ENCODE measurements at regions not wholly inside any gene's neighbourhood (a gene's known extent, or its start where the extent isn't known, plus 50 kb on each side); places are given as distances from the start of the nearest gene placed in this dataset.
A peak's percentile ranks its signal among the peaks of the same experiment; 100 is the strongest.

GRCh38 chrX:25805744-25806143, 332.4 kb upstream of the MAGEB18 start:
- H3K4me1 ChIP-seq (ENCODE audit: control insufficient read depth, insufficient read depth, low read length, unreplicated experiment) = no peaks in the 10 kb centered on the region
- no peak overlapping the region for H3K4me3 ChIP-seq (ENCODE audit: low read depth, low read length)
- H3K27me3 ChIP-seq (ENCODE audit: insufficient read depth, low read length) = no peaks in the 10 kb centered on the region
- H3K36me3 ChIP-seq (ENCODE audit: insufficient read depth, low read length) = no peaks in the 10 kb centered on the region
- no peak overlapping the region for H3K27ac ChIP-seq (ENCODE audit: low read depth, low read length)
- no peaks in the 10 kb centered on the region for H3K79me2 ChIP-seq (ENCODE audit: control insufficient read depth, insufficient read depth, low read length, unreplicated experiment)
- H2AFZ ChIP-seq (ENCODE audit: low read length, unreplicated experiment) = no peak overlapping the region

GRCh38 chrX:25807022-25807421, 331.1 kb upstream of the MAGEB18 start:
- H3K27ac ChIP-seq (ENCODE audit: low read depth, low read length) = no peak overlapping the region
- no peaks in the 10 kb centered on the region for H3K36me3 ChIP-seq (ENCODE audit: insufficient read depth, low read length)
- no peak overlapping the region for H3K4me3 ChIP-seq (ENCODE audit: low read depth, low read length)
- H3K4me1 ChIP-seq (ENCODE audit: control insufficient read depth, insufficient read depth, low read length, unreplicated experiment) = no peaks in the 10 kb centered on the region
- H2AFZ ChIP-seq (ENCODE audit: low read length, unreplicated experiment) = no peak overlapping the region
- no peaks in the 10 kb centered on the region for H3K27me3 ChIP-seq (ENCODE audit: insufficient read depth, low read length)
- H3K79me2 ChIP-seq (ENCODE audit: control insufficient read depth, insufficient read depth, low read length, unreplicated experiment) = no peaks in the 10 kb centered on the region

DNA sequence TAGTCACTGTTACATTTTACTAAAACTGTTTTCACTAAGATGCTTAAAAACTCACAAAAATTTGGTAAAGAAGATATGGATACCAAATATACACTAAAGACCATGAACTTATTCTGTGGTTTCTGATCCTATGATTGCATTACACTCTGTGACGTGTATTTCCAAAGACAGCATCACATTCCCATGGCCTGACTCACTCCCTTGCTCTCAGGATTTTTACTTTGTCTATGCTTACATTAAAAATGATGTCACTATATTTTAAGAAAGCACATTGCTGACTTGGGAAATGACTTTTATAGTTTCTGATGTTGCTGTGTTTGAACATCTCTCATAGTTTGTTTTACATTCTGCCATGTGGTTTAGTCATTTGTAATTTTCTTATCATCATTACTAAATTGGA, 327.9 kb upstream of the MAGEB18 start:
- Histone ChIP-seq H2AFZ (ENCODE audit: low read length, unreplicated experiment) (no peak overlapping the region), H3K4me3 (ENCODE audit: low read depth, low read length) (no peak overlapping the region), H3K36me3 (ENCODE audit: insufficient read depth, low read length) (no peaks in the 10 kb centered on the region), H3K79me2 (ENCODE audit: control insufficient read depth, insufficient read depth, low read length, unreplicated experiment) (no peaks in the 10 kb centered on the region), H3K27ac (ENCODE audit: low read depth, low read length) (no peak overlapping the region), H3K27me3 (ENCODE audit: insufficient read depth, low read length) (no peaks in the 10 kb centered on the region), H3K4me1 (ENCODE audit: control insufficient read depth, insufficient read depth, low read length, unreplicated experiment) (no peaks in the 10 kb centered on the region)

DNA sequence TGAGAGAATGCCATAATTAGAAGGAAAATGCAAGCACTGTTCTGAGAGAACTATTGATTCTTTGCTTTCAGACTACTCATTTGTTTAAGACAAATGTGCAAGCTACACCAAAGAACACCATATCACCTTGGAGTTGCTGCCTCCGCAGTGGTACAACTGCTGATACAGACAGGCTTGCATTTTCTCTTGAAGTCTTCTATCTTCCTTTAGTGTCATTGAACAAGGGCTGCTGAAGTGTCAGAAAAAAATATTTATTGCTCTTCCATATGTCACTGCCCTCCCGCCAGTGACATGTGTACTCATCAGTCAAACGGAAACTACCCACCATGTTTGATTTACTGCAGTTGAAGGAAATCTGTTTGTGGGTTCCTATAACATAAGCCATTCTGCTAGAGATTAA, 318.3 kb upstream of the MAGEB18 start:
- Histone ChIP-seq H2AFZ (ENCODE audit: low read length, unreplicated experiment) (no peak overlapping the region), H3K36me3 (ENCODE audit: insufficient read depth, low read length) (no peaks in the 10 kb centered on the region), H3K27ac (ENCODE audit: low read depth, low read length) (no peak overlapping the region), H3K27me3 (ENCODE audit: insufficient read depth, low read length) (no peaks in the 10 kb centered on the region), H3K4me3 (ENCODE audit: low read depth, low read length) (no peak overlapping the region), H3K79me2 (ENCODE audit: control insufficient read depth, insufficient read depth, low read length, unreplicated experiment) (no peaks in the 10 kb centered on the region), H3K4me1 (ENCODE audit: control insufficient read depth, insufficient read depth, low read length, unreplicated experiment) (no peaks in the 10 kb centered on the region)

DNA sequence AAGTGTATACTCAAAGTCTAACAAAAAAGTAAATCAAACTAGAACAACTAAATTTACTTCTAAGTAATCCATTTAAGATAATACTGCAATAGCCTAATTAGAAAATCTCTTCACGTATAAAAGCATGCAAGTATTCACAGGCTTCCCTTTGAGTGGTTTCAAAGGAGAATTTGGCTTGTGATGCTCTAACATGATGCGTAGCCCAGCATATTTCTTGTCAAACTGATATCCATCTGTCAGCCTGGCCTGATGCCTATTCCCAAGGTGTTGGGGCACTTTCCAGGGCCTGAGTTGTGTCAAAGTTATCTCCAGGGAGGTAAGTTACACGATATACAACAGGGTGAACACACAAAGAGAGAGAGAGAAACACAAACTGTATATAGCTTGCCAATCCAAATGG, 287.0 kb upstream of the MAGEB18 start:
- Histone ChIP-seq H3K79me2 (ENCODE audit: control insufficient read depth, insufficient read depth, low read length, unreplicated experiment) (no peaks in the 10 kb centered on the region), H3K4me1 (ENCODE audit: control insufficient read depth, insufficient read depth, low read length, unreplicated experiment) (no peaks in the 10 kb centered on the region), H3K36me3 (ENCODE audit: insufficient read depth, low read length) (no peaks in the 10 kb centered on the region), H3K27ac (ENCODE audit: low read depth, low read length) (no peak overlapping the region), H3K27me3 (ENCODE audit: insufficient read depth, low read length) (no peaks in the 10 kb centered on the region), H3K4me3 (ENCODE audit: low read depth, low read length) (no peak overlapping the region), H2AFZ (ENCODE audit: low read length, unreplicated experiment) (no peak overlapping the region)

GRCh38 chrX:25853002-25853479, 285.1 kb upstream of the MAGEB18 start:
- Histone ChIP-seq H3K27ac (ENCODE audit: low read depth, low read length) (no peak overlapping the region), H3K4me3 (ENCODE audit: low read depth, low read length) (no peak overlapping the region), H3K4me1 (ENCODE audit: control insufficient read depth, insufficient read depth, low read length, unreplicated experiment) (no peaks in the 10 kb centered on the region), H3K79me2 (ENCODE audit: control insufficient read depth, insufficient read depth, low read length, unreplicated experiment) (no peaks in the 10 kb centered on the region), H3K27me3 (ENCODE audit: insufficient read depth, low read length) (no peaks in the 10 kb centered on the region), H3K36me3 (ENCODE audit: insufficient read depth, low read length) (no peaks in the 10 kb centered on the region), H2AFZ (ENCODE audit: low read length, unreplicated experiment) (no peak overlapping the region)

DNA sequence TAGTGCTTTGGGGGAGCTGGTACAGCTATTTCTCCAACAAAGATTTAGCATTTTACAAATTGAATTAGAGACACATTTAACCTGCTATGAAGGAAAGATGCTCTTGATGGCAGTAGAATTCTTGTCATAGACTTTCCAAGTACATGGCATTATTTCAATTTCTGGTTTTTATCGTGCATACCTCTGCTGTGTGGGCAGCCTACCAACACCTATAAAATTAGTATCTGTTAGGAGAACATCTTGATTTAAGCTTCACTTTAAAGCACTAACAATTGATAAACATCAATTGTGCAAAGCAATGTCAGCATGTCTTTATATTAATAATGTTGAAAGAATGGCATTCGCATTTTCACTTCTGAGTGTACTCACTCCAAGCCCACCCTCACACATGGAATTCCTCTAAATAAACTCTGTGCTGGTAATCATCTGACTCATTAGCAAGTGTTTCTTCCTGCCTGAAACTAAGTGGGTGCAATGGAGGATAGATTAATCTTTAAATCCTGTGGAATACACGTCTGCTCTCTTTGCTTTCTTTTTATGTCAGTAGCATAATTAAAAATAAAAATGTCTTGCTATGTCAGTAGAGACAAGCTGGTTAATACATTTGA, 279.8 kb upstream of the MAGEB18 start:
- Histone ChIP-seq H3K4me3 (ENCODE audit: low read depth, low read length) (no peak overlapping the region), H2AFZ (ENCODE audit: low read length, unreplicated experiment) (no peak overlapping the region), H3K4me1 (ENCODE audit: control insufficient read depth, insufficient read depth, low read length, unreplicated experiment) (no peaks in the 10 kb centered on the region), H3K27me3 (ENCODE audit: insufficient read depth, low read length) (no peaks in the 10 kb centered on the region), H3K36me3 (ENCODE audit: insufficient read depth, low read length) (no peaks in the 10 kb centered on the region), H3K79me2 (ENCODE audit: control insufficient read depth, insufficient read depth, low read length, unreplicated experiment) (no peaks in the 10 kb centered on the region), H3K27ac (ENCODE audit: low read depth, low read length) (no peak overlapping the region)

DNA sequence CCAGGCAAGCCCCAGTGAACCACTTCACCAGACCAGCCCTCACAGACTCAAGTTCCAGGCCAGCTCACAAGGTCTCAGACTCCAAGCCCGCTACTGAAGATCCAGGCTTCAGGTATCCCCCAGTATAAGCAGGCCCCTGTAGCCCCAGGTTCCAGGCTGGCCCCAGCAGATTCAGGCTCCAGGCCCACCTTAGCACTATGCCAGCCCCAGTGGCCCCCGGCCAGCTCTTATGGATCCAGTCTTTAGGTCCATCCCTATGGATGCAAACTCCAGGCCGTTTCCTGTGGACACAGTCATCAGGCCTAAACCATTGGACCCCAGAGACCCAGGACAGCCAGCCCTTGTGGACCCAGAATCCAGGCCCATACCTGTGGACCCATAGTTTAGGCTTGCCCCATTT, 277.8 kb upstream of the MAGEB18 start:
- no peaks in the 10 kb centered on the region for H3K27me3 ChIP-seq (ENCODE audit: insufficient read depth, low read length)
- H3K4me1 ChIP-seq (ENCODE audit: control insufficient read depth, insufficient read depth, low read length, unreplicated experiment) = no peaks in the 10 kb centered on the region
- H3K36me3 ChIP-seq (ENCODE audit: insufficient read depth, low read length) = no peaks in the 10 kb centered on the region
- no peak overlapping the region for H3K4me3 ChIP-seq (ENCODE audit: low read depth, low read length)
- no peaks in the 10 kb centered on the region for H3K79me2 ChIP-seq (ENCODE audit: control insufficient read depth, insufficient read depth, low read length, unreplicated experiment)
- H3K27ac ChIP-seq (ENCODE audit: low read depth, low read length) = no peak overlapping the region
- H2AFZ ChIP-seq (ENCODE audit: low read length, unreplicated experiment) = no peak overlapping the region

DNA sequence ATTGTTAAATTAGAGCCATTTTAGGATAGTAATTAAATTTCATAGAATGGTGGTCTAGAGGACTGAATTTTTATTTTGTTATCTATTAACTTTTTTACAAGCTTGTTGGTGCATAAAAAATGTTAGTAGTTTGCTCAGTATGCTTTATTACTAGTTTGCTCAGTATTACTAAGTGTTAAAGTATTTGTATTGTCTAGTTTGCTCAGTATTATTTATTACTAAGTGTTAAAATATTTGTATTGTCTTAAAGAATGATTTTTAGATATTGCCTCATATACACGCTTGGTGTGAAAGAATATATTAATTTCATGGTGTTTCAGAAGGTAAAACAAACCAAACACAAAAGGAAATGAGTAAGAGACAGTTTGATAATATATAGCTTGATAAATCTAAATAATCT, 268.4 kb upstream of the MAGEB18 start:
- no peaks in the 10 kb centered on the region for H3K27me3 ChIP-seq (ENCODE audit: insufficient read depth, low read length)
- no peak overlapping the region for H2AFZ ChIP-seq (ENCODE audit: low read length, unreplicated experiment)
- H3K27ac ChIP-seq (ENCODE audit: low read depth, low read length) = no peak overlapping the region
- H3K4me1 ChIP-seq (ENCODE audit: control insufficient read depth, insufficient read depth, low read length, unreplicated experiment) = no peaks in the 10 kb centered on the region
- no peaks in the 10 kb centered on the region for H3K36me3 ChIP-seq (ENCODE audit: insufficient read depth, low read length)
- no peak overlapping the region for H3K4me3 ChIP-seq (ENCODE audit: low read depth, low read length)
- H3K79me2 ChIP-seq (ENCODE audit: control insufficient read depth, insufficient read depth, low read length, unreplicated experiment) = no peaks in the 10 kb centered on the region

GRCh38 chrX:25872786-25873185, 265.4 kb upstream of the MAGEB18 start:
- Histone ChIP-seq H3K4me3 (ENCODE audit: low read depth, low read length) (no peak overlapping the region), H3K27ac (ENCODE audit: low read depth, low read length) (no peak overlapping the region), H3K79me2 (ENCODE audit: control insufficient read depth, insufficient read depth, low read length, unreplicated experiment) (no peaks in the 10 kb centered on the region), H3K36me3 (ENCODE audit: insufficient read depth, low read length) (no peaks in the 10 kb centered on the region), H3K4me1 (ENCODE audit: control insufficient read depth, insufficient read depth, low read length, unreplicated experiment) (no peaks in the 10 kb centered on the region), H3K27me3 (ENCODE audit: insufficient read depth, low read length) (no peaks in the 10 kb centered on the region), H2AFZ (ENCODE audit: low read length, unreplicated experiment) (no peak overlapping the region)

- Histone ChIP-seq H3K4me1 (ENCODE audit: control insufficient read depth, insufficient read depth, low read length, unreplicated experiment) (no peaks in the 10 kb centered on the region), H3K4me3 (ENCODE audit: low read depth, low read length) (no peak overlapping the region), H3K27ac (ENCODE audit: low read depth, low read length) (peak overlapping the region; percentile 29; the same call in 1 of the 2 replicates), H3K27me3 (ENCODE audit: insufficient read depth, low read length) (no peaks in the 10 kb centered on the region), H2AFZ (ENCODE audit: low read length, unreplicated experiment) (no peak overlapping the region), H3K36me3 (ENCODE audit: insufficient read depth, low read length) (no peaks in the 10 kb centered on the region), H3K79me2 (ENCODE audit: control insufficient read depth, insufficient read depth, low read length, unreplicated experiment) (no peaks in the 10 kb centered on the region)
Observed at GRCh38 chrX:25873196-25873595, 264.9 kb upstream of the MAGEB18 start.
